C4-2B (cell line): ENCODE measurements at regions not wholly inside any gene's neighbourhood (a gene's known extent, or its start where the extent isn't known, plus 50 kb on each side); places are given as distances from the start of the nearest gene placed in this dataset.

Source experiments
- H3K27ac ChIP-seq: fragments of 450-650 bp; 2 replicates; pipeline ENCODE4 v1.5.1; 2017
- ZFX ChIP-seq: fragments of 450-650 bp; IDR thresholded peaks from 2 replicates; pipeline ENCODE4 v1.6.1; 2017
- TF ChIP-seq, protein P1 (sequence below): fragments of 450-650 bp; conservative IDR thresholded peaks from 2 replicates; pipeline ENCODE4 v1.5.1; 2017; ENCODE audit warnings: mild to moderate bottlenecking

DNA sequence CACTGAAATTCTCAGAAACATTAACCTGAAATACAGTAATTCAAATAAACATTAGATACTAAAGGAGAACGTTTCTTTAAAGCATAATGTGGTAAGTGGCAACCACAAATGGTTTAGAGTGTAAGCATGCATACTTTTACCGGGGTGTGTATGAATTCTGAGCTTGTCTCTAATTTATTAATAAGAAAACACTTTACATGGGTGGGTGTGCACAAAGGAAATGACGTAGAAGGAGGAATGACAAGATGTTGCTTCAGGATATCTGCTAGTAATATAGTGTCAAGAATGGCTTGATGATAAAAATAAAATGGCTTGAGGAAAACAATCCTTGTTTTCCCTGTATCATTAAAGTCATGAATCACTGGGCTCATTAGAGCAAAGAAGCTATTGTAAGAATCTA is 92.5 kb downstream of the ARL4A start:
- H3K27ac ChIP-seq = no peak overlapping the region
- TF ChIP-seq, protein P1, sequence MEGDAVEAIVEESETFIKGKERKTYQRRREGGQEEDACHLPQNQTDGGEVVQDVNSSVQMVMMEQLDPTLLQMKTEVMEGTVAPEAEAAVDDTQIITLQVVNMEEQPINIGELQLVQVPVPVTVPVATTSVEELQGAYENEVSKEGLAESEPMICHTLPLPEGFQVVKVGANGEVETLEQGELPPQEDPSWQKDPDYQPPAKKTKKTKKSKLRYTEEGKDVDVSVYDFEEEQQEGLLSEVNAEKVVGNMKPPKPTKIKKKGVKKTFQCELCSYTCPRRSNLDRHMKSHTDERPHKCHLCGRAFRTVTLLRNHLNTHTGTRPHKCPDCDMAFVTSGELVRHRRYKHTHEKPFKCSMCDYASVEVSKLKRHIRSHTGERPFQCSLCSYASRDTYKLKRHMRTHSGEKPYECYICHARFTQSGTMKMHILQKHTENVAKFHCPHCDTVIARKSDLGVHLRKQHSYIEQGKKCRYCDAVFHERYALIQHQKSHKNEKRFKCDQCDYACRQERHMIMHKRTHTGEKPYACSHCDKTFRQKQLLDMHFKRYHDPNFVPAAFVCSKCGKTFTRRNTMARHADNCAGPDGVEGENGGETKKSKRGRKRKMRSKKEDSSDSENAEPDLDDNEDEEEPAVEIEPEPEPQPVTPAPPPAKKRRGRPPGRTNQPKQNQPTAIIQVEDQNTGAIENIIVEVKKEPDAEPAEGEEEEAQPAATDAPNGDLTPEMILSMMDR = no peak
- no peak for TF ChIP-seq ZFX

DNA sequence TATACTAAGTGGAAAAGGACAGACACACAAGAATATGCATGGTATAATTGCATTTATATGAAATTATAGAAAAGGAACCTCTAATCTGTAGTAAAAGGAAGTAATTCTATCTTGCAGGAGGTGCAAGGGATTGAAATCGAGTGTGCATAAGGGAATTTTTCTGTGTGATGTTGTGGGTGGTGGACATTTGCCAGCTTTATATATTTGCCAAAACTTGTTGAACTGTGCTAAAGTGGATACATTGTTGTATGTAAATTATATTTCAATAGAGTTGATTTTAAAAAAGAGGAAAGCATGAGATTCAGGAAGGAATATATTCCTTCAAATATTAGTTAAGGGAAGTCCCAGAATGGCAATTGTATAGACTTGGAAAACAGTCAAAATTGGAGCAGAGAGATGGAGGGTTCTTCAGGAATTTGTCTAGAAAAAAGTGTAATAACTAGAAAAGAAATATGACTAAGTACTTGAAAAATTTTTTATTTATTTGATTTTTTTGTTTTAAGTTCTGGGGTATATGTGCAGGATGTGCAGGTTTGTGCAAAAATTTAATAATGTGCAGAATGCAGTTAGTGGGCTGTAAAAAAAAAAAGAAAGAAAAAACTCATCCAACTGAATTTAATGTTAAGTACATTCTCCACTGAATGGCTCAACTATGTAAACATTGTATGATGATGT is 96.1 kb downstream of the ARL4A start:
- TF ChIP-seq, protein P1 = no peak
- TF ChIP-seq ZFX = no peak
- H3K27ac ChIP-seq = no peak overlapping the region

DNA sequence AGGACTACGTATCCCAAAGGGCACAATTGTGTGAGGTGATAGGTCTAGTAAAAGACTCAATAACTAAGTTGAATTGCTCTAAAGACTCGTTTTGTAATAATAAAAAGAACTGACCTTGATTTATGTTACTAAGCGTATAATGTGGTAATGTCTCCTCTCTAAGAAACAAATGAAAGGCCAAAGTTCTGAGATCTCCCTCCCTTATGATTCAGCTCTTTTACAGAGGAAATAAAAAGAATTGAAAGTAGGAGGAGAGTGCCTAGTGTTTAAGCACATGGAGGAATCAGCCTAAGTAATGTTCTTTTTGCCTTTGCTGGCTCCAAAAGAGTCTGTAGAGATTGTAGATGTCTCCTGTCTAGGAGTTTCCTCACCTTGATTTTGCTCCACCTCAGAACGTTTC is 98.0 kb downstream of the ARL4A start:
- H3K27ac ChIP-seq = no peak overlapping the region
- no peak for TF ChIP-seq ZFX
- TF ChIP-seq, protein P1 = no peak

DNA sequence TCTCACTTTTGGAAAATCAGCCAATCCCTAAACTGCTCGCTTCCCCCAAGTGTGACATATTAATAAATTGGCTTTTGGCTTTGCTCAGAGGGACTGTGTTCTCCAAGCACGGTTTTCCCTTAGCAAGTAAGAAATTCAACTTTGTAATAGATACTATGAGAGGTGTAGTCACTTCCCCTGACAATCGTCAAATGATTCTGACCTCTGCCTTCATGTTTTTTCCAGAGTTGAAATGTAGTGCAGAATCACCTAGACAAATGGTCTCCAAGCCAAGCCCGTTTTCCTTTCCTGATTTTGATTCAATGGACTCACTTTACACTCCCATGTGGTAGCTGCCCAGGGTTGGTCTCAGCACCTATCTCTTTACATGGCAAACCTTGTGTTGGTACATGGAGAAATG is 99.1 kb downstream of the ARL4A start:
- no peak overlapping the region for H3K27ac ChIP-seq
- TF ChIP-seq, protein P1 = no peak
- TF ChIP-seq ZFX = no peak

DNA sequence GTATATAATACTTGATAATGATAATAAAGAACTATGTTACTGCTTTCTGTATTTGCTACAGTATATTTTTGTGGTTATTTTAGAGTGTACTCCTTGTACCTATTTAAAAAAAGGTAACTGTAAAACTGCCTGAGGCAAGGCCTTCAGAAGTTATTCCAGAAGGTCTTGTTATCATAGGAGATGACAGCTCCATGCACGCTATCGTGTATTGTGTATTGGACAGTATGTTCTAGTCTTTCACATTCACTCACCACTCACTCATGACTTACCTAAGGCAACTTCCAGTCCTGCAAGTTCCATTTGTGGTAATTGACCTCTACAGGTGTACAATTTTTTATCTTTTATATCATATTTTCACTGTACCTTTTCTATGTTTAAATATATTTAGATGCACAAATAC is 100.7 kb downstream of the ARL4A start:
- TF ChIP-seq ZFX = no peak
- TF ChIP-seq, protein P1 = 0 out of 2 replicates have a peak, but pooled peaks have one; percentile 0
- H3K27ac ChIP-seq = no peak overlapping the region

DNA sequence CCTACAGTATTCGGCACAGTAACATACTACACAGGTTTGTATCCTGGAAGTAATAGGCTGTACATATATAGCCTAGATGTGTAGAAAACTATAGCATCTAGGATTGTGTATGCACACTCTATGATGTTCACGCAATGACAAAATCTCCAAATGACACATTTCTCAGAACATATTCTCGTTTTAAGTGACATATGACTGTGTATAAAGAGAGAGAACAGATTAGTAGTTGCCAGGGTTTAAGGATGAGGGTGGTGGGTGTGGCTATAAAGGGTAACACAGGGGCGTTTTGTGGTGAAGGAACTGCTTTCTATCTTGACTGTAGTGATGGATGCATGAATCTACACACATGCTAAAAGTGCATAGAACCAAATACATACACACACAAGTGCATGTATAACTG is 101.2 kb downstream of the ARL4A start:
- no peak overlapping the region for H3K27ac ChIP-seq
- no peak for TF ChIP-seq ZFX
- TF ChIP-seq, protein P1 = no peak

DNA sequence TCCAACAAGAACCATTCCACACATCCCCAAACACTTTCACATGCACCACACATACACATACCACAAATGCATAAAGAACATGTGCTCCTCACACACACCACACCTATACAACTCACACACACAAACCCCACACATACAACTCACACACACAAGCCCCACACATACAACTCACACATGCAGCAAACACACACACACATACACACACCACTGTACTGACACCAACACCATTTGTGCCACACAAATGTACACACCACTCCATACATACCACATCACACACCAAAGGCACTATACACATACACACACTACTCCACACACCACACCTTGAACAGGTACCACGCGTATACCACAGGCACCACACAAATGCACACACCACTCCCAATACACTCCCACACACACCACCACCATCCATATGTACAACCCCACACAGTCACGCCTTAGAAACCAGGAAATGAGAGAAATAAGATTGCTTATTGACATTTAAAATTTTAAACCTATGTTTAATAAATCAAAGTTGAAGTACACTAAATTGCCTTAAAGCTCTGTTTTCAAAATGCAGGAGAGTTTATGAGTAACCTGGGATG is 107.4 kb downstream of the ARL4A start:
- no peak for TF ChIP-seq ZFX
- TF ChIP-seq, protein P1 = no peak
- H3K27ac ChIP-seq = no peak overlapping the region
